Prostate gland (tissue), 2 donors: ENCODE measurements at regions not wholly inside any gene's neighbourhood (a gene's known extent, or its start where the extent isn't known, plus 50 kb on each side); places are given as distances from the start of the nearest gene placed in this dataset.

Experiments
- CTCF ChIP-seq, 4 experiments: fragments of 200-600 bp in 2 of 4; fragments of 450-650 bp in 2 of 4; sonication (generic) in 2 of 4; IDR thresholded peaks; 1 replicate in 3 of 4; 2 replicates in 1 of 4; pipeline ENCODE4 v1.5.1; 2016 to 2019; ENCODE audit warnings: antibody characterized with exemption in 4 of 4, mild to moderate bottlenecking in 2 of 4, moderate library complexity in 2 of 4
- POLR2A ChIP-seq: fragments of 450-650 bp; IDR thresholded peaks from one replicate; pipeline ENCODE4 v1.6.1; 2016; ENCODE audit warnings: antibody characterized with exemption, mild to moderate bottlenecking

GRCh38 chr2:145800151-145801091 is 1280.5 kb upstream of the ZEB2 start:
- TF ChIP-seq CTCF (IDR thresholded peaks at IDR 0.05) (no peak), POLR2A (no peak)
